ENCODE measurements at regions not wholly inside any gene's neighbourhood (a gene's known extent, or its start where the extent isn't known, plus 50 kb on each side); places are given as distances from the start of the nearest gene placed in this dataset.

DNA sequence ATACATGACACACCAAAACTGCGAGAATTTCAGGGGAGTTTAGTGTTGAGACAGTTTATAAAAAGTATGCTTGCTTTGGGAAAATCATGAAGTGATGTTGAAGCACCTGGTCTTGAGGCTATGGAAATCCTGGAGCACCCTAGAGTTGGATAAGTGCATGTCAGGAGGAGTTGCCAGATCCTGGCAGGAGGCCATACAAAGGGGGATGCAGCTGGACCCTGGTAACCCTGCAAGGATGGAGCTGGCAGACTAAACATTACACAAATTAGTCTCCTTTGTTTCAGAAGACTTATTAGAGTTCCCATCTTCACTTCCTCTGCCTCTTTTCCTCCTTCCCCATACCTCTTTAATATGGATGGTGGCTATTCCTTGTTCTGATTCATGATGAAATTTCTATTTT, 907.0 kb downstream of the BCL11B start:
- H3K27me3 ChIP-seq: no peaks in the 10 kb centered on the region
- no peak overlapping the region for H3K4me3 ChIP-seq
- TF ChIP-seq CTCF (IDR thresholded peaks at IDR 0.05) (no peak), POLR2AphosphoS5 (IDR thresholded peaks at IDR 0.05) (no peak), POLR2A (IDR thresholded peaks at IDR 0.05) (no peak)
- no peaks in the 10 kb centered on the region for H3K4me1 ChIP-seq
- no peak for DNase-seq (ENCODE audit: low spot score in 2 of 2)
- no peak overlapping the region for H3K27ac ChIP-seq
- intact Hi-C loops (cut with DNase I; ENCODE audit: low total_unique reads): no loop called here
- no peaks in the 10 kb centered on the region for H3K36me3 ChIP-seq
- no peaks in the 10 kb centered on the region for H3K9me3 ChIP-seq

DNA sequence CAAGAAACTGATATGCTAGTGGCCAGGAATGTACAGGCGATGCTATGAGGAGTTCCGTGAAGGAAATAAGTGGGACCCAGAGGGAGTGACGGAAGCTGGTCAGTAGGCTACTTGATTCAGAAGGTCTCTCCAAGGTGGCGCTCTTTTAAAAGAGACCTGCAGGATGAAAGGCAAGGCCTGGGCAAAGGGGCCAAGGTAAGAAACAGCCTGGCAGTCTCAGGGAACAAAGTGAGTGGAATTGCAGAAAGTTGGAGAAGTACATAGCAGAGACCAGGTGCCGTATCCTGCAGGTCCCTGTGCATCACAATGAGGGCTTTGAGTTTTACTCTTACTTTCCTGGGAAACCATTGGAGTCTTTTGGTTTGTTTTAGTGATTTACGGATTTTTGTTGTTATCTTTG, 905.6 kb downstream of the BCL11B start:
- intact Hi-C loops (cut with DNase I; ENCODE audit: low total_unique reads): no loop called here

GRCh38 chr14:98368221-98368620, 903.8 kb downstream of the BCL11B start:
- Histone ChIP-seq H3K36me3 (no peaks in the 10 kb centered on the region), H3K9me3 (no peaks in the 10 kb centered on the region), H3K27ac (no peak overlapping the region), H3K4me1 (no peaks in the 10 kb centered on the region), H3K27me3 (no peaks in the 10 kb centered on the region), H3K4me3 (no peak overlapping the region)
- intact Hi-C loops (cut with DNase I; ENCODE audit: low total_unique reads): no loop called here
- DNase-seq (ENCODE audit: low spot score in 2 of 2): no peak
- TF ChIP-seq CTCF (IDR thresholded peaks at IDR 0.05) (no peak), POLR2A (IDR thresholded peaks at IDR 0.05) (no peak), POLR2AphosphoS5 (IDR thresholded peaks at IDR 0.05) (no peak)

More for the DNA sequence above, 905.6 kb downstream of the BCL11B start:
- no peak for DNase-seq (ENCODE audit: low spot score in 2 of 2)
- H3K27me3 ChIP-seq: no peaks in the 10 kb centered on the region
- H3K36me3 ChIP-seq: no peaks in the 10 kb centered on the region
- no peak overlapping the region for H3K27ac ChIP-seq
- H3K4me3 ChIP-seq: no peak overlapping the region
- TF ChIP-seq CTCF (IDR thresholded peaks at IDR 0.05) (no peak), POLR2A (IDR thresholded peaks at IDR 0.05) (no peak), POLR2AphosphoS5 (IDR thresholded peaks at IDR 0.05) (no peak)
- no peaks in the 10 kb centered on the region for H3K4me1 ChIP-seq
- no peaks in the 10 kb centered on the region for H3K9me3 ChIP-seq

DNA sequence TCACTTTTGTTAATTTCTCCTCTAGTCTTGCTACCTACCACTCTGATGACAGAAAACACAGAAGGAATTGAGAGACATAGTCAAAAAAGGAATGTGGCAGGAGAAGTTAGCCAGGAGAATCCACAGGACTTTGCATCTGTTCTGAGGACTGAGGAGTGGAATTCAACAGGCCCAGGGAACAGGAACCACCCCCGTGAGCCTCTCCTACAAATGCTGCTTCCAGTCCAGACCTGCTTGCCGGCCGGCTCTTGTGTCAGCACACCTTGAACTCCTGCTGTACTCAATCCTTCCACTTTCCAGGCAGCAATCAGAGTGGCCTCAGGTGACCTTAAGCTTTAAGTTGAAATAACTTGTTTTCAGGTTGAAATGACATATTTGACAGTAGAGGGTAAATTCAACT, 903.1 kb downstream of the BCL11B start:
- intact Hi-C loops (cut with DNase I; ENCODE audit: low total_unique reads): no loop called here
- H3K4me3 ChIP-seq: no peak overlapping the region
- H3K4me1 ChIP-seq: no peaks in the 10 kb centered on the region
- H3K36me3 ChIP-seq: no peaks in the 10 kb centered on the region
- H3K27me3 ChIP-seq: no peaks in the 10 kb centered on the region
- H3K27ac ChIP-seq: no peak overlapping the region
- TF ChIP-seq POLR2AphosphoS5 (IDR thresholded peaks at IDR 0.05) (no peak), POLR2A (IDR thresholded peaks at IDR 0.05) (no peak), CTCF (IDR thresholded peaks at IDR 0.05) (no peak)
- no peaks in the 10 kb centered on the region for H3K9me3 ChIP-seq
- DNase-seq (ENCODE audit: low spot score in 2 of 2): peak in 1 of 2 donors; percentile 65

DNA sequence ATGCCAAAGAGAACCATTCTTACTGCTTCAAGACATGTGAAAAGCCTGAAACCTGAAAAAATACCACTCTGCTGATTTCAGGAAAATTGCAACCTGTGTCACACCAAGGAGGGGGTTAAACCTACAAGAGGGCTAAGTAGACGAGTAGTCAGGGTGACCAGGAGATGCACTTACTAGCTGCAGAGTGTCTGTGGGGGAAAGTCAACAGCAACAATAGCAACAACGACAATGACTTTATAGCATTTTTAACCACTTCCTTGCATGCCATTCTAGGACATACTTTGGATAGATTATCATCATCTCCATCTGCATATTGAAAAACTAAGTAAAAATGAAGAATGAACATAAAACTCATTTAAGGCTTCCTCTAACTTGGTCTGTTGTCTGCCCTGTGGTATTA, 902.7 kb downstream of the BCL11B start:
- intact Hi-C loops (cut with DNase I; ENCODE audit: low total_unique reads): no loop called here
- no peak for TF ChIP-seq POLR2AphosphoS5 (IDR thresholded peaks at IDR 0.05)
- TF ChIP-seq POLR2A (IDR thresholded peaks at IDR 0.05): no peak
- no peak for TF ChIP-seq CTCF (IDR thresholded peaks at IDR 0.05)
- DNase-seq (ENCODE audit: low spot score in 2 of 2): no peak
- Histone ChIP-seq H3K9me3 (no peaks in the 10 kb centered on the region), H3K4me1 (no peaks in the 10 kb centered on the region), H3K36me3 (no peaks in the 10 kb centered on the region), H3K27ac (no peak overlapping the region), H3K4me3 (no peak overlapping the region), H3K27me3 (no peaks in the 10 kb centered on the region)

Data from breast epithelium (tissue), 4 donors.